NCI-H2171 treated with DMSO at 0.1 percent for 48 hours (cell line): ENCODE measurements at regions not wholly inside any gene's neighbourhood (a gene's known extent, or its start where the extent isn't known, plus 50 kb on each side); places are given as distances from the start of the nearest gene placed in this dataset.
"Not testable (repeated sequence)": the region's sequence is repeated elsewhere in the genome, so short reads cannot be mapped to it uniquely, and the experiment has no call there.

Source experiments
- DNase-seq: peaks from one replicate; lab custom pipeline; 2025; lab: John Stamatoyannopoulos, UW

- no peak for DNase-seq
Measured at GRCh38 chr13:106098778-106099177, 436.7 kb downstream of the EFNB2 start.

DNA sequence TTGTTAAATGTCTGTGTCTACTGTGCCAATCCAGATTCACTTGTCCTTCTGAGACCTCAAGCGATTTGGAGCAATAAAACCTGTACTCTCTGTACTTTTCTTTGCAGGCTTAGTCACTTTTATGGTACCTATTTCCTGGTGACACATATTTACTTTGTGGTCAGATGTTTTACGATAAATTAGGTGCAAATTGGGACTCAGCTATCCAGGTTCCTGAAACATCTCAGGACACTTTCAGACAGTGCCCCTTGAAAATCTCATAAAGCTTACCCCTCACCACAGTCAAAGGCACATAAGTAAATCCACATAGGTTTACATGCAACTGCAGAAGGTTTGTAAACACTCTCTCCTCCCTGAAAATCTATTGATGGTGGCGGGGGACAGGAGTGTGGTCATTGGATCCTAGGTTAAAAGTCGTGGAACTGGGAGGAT lies 438.8 kb downstream of the EFNB2 start:
- DNase-seq: no peak

DNA sequence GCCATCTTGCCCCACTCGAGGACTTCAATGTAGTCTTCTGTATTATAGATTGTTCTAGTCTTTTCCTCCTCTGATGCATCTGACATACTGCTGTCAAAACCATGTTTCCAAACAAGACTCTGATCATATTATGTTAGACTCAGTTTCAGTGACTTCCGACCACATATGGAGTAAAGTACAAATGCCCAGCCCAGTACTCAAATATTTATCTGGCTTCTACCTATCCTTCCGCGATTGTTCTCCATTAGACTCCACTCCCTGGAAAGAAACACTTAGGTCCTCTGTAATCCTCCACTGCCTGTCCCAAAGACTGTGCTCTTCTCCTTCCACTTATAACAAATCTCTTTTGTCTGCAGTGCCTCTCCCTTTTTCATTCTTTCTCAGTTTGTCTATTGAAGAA lies 439.5 kb downstream of the EFNB2 start:
- DNase-seq: no peak

DNA sequence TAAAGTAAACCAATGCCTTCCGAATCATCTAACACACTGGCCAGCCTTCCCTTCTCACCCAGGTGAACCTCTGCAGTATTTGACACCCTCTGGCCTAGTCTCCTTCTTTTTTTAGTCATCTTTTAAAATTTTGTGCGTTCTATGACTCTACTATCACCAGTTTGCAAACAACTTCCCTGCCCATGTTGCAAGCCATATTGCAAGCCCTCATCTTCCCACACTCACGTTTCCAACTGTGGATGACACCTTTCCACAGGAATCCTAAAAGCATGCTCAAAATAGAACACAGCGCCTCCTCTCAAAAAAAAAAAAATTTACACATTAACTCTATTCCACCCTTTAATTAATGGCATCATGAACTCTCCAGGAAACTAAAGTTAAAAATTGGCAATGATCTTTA lies 440.1 kb downstream of the EFNB2 start:
- no peak for DNase-seq

DNA sequence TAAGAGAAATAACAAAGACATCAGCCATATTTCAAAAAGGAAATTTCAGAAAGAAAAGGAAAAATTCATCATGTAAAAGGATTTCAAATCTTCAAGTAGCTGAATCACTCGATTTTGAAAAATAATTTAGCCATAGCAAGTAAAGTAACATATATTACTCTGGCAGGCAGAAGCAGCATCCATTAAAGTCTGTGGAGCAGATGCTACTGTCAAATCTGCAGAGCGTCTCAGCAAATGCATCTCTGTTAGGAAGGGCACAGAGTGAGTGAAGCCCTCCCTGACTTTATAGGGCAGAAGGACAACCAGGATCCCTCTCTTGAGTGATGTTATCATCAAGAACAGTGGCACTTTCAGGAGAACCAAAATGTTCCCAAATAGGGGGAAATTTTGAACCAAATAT lies 445.5 kb downstream of the EFNB2 start:
- no peak for DNase-seq

DNA sequence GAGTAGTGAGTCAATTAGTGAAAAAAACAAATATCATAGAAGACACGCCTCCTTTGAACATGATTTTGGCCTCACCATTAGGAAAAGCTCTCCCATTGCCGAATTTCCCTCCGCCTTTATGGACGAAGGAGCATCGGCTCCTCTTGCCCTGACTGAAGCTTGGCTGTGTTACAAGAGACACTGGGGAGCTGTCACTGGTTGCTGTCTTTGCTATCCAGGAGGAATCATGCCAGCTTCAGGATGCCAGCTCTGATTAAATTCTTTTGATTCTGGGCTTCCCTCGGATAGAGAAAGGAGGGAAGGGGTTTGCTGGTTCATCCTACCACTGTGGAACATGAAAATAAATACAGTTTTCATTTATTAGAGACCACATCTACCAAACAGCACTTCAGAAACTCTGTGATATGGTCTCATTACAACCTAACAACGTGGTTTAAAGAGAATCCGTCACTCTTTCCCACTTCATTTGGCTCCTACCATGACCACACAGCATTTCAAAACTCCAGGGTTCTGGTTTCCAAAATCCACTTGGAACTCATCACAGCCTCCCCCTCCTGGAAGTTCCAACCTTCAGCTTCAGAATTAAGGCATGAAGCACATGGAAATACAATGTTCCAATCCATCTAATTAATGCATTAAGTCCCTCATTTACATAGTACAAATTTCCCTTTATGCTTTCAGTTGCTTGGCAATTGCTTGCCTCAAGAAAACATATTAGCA lies 446.0 kb downstream of the EFNB2 start:
- no peak for DNase-seq

- DNase-seq: no peak
Measured at GRCh38 chr13:106088085-106088484, 447.4 kb downstream of the EFNB2 start.

- no peak for DNase-seq
Measured at GRCh38 chr13:106087201-106087600, 448.3 kb downstream of the EFNB2 start.

DNA sequence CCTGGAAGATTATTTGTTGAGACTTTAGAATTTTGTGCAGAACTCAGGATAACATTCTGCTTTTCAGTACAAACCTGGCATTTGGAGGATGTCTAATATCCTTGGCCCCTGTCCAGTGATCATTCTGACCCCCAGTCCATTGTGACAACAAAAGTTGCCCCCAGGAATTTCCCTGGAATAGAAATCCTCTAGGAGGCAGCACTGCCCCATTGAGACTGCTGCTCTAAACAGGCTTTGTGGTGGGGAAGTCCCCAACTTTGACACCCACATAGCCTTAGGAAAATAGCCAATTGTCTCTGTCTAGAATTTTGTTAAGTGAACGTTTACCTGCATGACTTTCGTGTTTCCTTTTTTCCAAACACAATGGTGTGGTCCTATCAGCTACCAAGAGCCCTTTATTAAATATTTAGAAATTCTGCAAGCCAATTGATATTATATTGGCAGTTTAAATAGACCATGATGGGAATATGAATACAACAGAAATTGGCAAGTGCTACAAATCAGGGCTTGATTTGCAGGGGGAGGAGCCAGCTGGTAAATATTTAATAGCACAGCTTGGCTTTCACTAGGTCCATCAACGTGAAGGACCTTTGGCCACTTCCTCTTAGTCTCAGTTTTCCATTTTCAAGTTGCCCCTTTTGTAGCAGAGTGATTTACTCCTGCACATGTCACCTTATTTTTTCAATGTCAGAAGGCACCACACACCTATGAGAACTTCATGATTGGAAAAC lies 451.7 kb downstream of the EFNB2 start:
- DNase-seq: no peak

DNA sequence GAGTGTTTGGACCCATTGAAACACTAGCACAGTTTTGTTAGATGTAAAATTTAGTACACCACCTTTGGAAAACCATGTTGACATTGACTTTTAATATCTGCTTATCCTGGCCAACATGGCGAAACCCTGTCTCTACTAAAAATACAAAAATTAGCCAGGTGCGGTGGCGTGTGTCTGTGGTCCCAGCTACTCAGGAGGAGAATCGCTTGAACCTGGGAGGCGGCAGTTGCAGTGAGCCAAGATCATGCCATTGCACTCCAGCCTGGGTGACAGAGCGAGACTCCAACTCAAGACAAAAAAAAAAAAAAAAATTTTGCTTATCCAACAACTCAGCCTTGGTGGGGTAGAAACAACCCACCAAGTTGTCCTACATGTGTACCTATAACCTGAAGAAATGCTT lies 454.2 kb downstream of the EFNB2 start:
- DNase-seq: not testable (repeated sequence)

- no peak for DNase-seq
Measured at GRCh38 chr13:106078191-106078590, 457.3 kb downstream of the EFNB2 start.

DNA sequence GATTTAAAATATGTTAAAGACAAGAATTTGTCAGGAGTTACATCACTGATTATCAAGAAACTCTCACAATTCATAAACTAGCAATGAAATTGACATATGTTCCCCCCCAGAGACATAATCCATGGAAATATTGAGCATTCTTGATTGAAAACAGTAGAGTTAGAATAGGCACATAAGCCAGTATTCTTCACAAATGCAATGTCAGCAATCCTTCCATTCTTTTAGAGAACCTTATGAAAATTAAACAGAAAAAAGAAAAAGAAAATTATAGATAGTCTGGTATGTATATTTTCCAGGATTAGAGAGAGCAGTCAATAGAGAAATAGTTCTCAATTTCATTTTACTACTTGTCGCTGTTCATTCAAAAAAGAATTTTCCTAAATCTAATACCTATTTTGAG lies 458.4 kb downstream of the EFNB2 start:
- no peak for DNase-seq

- no peak for DNase-seq
Measured at GRCh38 chr13:106072014-106072413, 463.4 kb downstream of the EFNB2 start.

- DNase-seq: no peak
Measured at GRCh38 chr13:106063591-106064313, 471.7 kb downstream of the EFNB2 start.

- no peak for DNase-seq
Measured at GRCh38 chr13:106061781-106062180, 473.7 kb downstream of the EFNB2 start.

DNA sequence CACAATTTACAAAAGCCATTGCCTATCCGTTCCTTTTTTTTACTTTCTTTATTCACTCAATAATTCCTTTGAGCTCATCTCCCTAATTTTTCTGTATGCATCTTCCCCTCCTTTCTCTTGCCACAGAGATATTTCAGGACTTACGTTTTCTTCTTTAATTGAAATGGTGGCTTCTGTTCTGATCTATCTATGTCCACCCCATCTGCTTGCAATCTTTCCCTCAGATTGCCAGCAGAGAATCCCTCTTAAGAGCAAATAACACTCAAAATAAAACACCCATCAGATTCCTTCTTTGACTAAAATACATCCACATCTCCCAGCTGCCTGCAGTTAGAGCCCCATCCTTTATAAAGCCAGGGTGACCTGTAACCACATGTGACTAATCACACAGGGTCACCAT lies 478.6 kb downstream of the EFNB2 start:
- no peak for DNase-seq

- DNase-seq: no peak
Measured at GRCh38 chr13:106052200-106052767, 483.2 kb downstream of the EFNB2 start.

DNA sequence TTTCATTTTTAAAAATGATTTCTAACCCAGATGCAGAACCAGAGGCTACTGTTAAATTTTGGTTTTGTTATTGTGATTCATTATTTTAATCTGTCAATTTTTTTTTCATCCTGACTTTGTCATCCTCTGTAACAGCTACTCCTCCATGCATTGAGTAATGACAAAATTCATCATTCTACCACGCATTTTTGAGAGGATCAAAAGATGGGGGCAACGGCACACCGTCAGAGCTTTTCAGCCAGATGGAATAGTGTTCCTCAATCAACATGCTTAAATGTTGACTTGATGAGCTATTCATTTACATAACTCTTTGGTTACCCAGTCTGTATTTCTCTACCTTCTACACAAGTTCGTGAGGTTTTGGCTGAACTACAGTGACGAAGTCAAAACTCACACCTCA lies 486.3 kb downstream of the EFNB2 start:
- DNase-seq: no peak

- DNase-seq: no peak
Measured at GRCh38 chr13:106048386-106048785, 487.1 kb downstream of the EFNB2 start.

GRCh38 chr13:106047859-106048258 lies 487.6 kb downstream of the EFNB2 start:
- no peak for DNase-seq

DNA sequence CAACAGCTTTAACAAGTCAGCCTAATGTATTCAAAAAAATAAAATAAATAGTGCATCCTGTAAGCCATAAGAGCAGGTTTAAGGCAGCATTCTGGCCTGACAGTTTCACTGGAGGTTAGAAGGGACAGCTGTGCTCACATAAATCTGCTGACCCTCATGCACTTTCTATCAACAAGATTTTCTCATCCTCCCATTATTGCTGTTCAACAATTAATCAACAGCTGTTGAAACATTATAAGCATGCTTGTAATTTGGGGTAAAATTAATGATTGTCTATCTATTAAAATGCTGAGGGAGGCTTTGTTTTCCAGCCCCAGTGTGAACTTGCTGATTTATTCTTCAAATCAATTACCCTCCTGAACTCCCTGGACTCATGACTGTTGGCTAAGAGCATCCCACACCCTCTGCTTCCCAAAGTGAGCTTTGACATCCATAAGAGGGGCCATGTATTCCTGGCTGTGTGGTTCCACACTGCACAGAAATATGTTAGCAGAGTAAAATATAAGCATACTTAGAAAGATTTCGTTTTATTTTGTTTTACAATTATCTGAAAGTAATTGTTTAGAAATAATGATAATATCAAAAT lies 492.4 kb downstream of the EFNB2 start:
- DNase-seq: no peak

DNA sequence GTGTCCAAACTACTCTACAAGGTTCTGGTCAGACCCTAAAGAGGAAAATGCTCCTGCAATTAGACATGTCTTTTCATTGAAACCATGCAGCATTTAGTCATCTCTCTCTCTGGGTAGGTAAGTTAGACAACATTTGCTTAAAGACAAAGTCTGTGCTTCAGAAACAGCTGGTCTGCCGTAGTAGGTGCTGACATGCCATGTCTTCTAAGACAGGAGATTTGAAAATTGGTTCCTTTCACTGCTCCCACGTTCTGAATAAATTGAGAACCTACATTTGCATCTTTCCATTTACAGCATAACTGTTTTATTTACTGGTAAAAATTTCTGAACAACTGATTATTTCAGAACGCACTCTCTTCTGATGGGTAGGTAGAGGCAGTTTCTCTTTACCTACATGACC lies 494.0 kb downstream of the EFNB2 start:
- DNase-seq: no peak
